NCI-H1417 (cell line): ENCODE measurements at regions not wholly inside any gene's neighbourhood (a gene's known extent, or its start where the extent isn't known, plus 50 kb on each side); places are given as distances from the start of the nearest gene placed in this dataset.
"Not testable (repeated sequence)": the region's sequence is repeated elsewhere in the genome, so short reads cannot be mapped to it uniquely, and the experiment has no call there.

Experiments used
- DNase-seq, 3 experiments: peaks; one replicate each; lab custom pipeline; 2025; lab: John Stamatoyannopoulos, UW

- DNase-seq, result no peak
Measured at GRCh38 chr19:27718234-27718633, 1494.7 kb downstream of the UQCRFS1 start.

GRCh38 chr19:27717825-27718224 is 1495.1 kb downstream of the UQCRFS1 start:
- no peak for DNase-seq

GRCh38 chr19:27716922-27717321 is 1496.0 kb downstream of the UQCRFS1 start:
- no peak for DNase-seq

GRCh38 chr19:27714857-27715256 is 1498.1 kb downstream of the UQCRFS1 start:
- no peak for DNase-seq

GRCh38 chr19:27709496-27709895 is 1503.5 kb downstream of the UQCRFS1 start:
- no peak for DNase-seq

- DNase-seq, result not testable (repeated sequence)
Measured at GRCh38 chr19:27708986-27709385, 1504.0 kb downstream of the UQCRFS1 start.

- DNase-seq, result not testable (repeated sequence)
Measured at GRCh38 chr19:27707026-27707425, 1505.9 kb downstream of the UQCRFS1 start.

GRCh38 chr19:27705896-27706295 is 1507.1 kb downstream of the UQCRFS1 start:
- DNase-seq, result peak in 1 of 3 experiments; percentile 12

- no peak for DNase-seq
Measured at GRCh38 chr19:27694361-27695055, 1518.4 kb downstream of the UQCRFS1 start.

- no peak for DNase-seq
Measured at GRCh38 chr19:27691991-27692390, 1521.0 kb downstream of the UQCRFS1 start.

GRCh38 chr19:27689734-27690241 is 1523.2 kb downstream of the UQCRFS1 start:
- DNase-seq, result no peak

GRCh38 chr19:27684293-27684692 is 1528.7 kb downstream of the UQCRFS1 start:
- DNase-seq, result no peak

- no peak for DNase-seq
Measured at GRCh38 chr19:27681972-27682371, 1531.0 kb downstream of the UQCRFS1 start.

GRCh38 chr19:27679905-27680304 is 1533.0 kb downstream of the UQCRFS1 start:
- no peak for DNase-seq

GRCh38 chr19:27679399-27679798 is 1533.6 kb downstream of the UQCRFS1 start:
- no peak for DNase-seq

GRCh38 chr19:27676877-27677276 is 1536.1 kb downstream of the UQCRFS1 start:
- no peak for DNase-seq

GRCh38 chr19:27676334-27676733 is 1536.6 kb downstream of the UQCRFS1 start:
- DNase-seq, result no peak

- DNase-seq, result no peak
Measured at GRCh38 chr19:27675771-27676170, 1537.2 kb downstream of the UQCRFS1 start.

GRCh38 chr19:27674701-27675100 is 1538.2 kb downstream of the UQCRFS1 start:
- DNase-seq, result no peak

- no peak for DNase-seq
Measured at GRCh38 chr19:27673986-27674385, 1539.0 kb downstream of the UQCRFS1 start.

- DNase-seq, result no peak
Measured at GRCh38 chr19:27672309-27673047, 1540.5 kb downstream of the UQCRFS1 start.

GRCh38 chr19:27671876-27672275 is 1541.1 kb downstream of the UQCRFS1 start:
- no peak for DNase-seq

- DNase-seq, result no peak
Measured at GRCh38 chr19:27660428-27660827, 1552.5 kb downstream of the UQCRFS1 start.
